WTC11 (cell line): ENCODE measurements at regions not wholly inside any gene's neighbourhood (a gene's known extent, or its start where the extent isn't known, plus 50 kb on each side); places are given as distances from the start of the nearest gene placed in this dataset.

ENCODE experiments used
- ATAC-seq: fragments of 200-7000 bp; cut with Tn5 transposase; 2 replicates; pipeline ENCODE4 v1.10.0; 2021; ENCODE audit warnings: mild to moderate bottlenecking, moderate library complexity
- CTCF ChIA-PET: fragments of 300-600 bp; sonication (Branson Sonifier 250); formaldehyde crosslinking; loops from one replicate; lab custom pipeline; 2021; ENCODE audit warnings: antibody characterized with exemption; lab: Charles Lee
- POLR2A ChIA-PET: fragments of 350-600 bp; sonication (Branson Sonifier 250); formaldehyde crosslinking; loops from one replicate; lab custom pipeline; 2021; ENCODE audit warnings: antibody characterized with exemption; lab: Charles Lee
- DNase-seq: peaks from one replicate; pipeline ENCODE4 v3.0.0; 2021; ENCODE audit warnings: low spot score
- H3K27ac Mint-ChIP-seq: 2 replicates; pipeline ENCODE4 v1.8.0; 2021; ENCODE audit warnings: mixed read lengths
- H3K27me3 Mint-ChIP-seq: 2 replicates; pipeline ENCODE4 v1.8.0; 2021; ENCODE audit warnings: low read depth, mild to moderate bottlenecking, moderate library complexity, mixed read lengths
- H3K36me3 Mint-ChIP-seq: 2 replicates; pipeline ENCODE4 v1.8.0; 2021; ENCODE audit warnings: mixed read lengths
- H3K4me1 Mint-ChIP-seq: 2 replicates; pipeline ENCODE4 v1.8.0; 2022; ENCODE audit warnings: mixed read lengths
- H3K4me3 Mint-ChIP-seq: 2 replicates; pipeline ENCODE4 v1.8.0; 2021; ENCODE audit warnings: mild to moderate bottlenecking, moderate library complexity, mixed read lengths
- H3K9me3 Mint-ChIP-seq: 2 replicates; pipeline ENCODE4 v1.8.0; 2021; ENCODE audit warnings: mixed read lengths
- ELF4 ChIP-seq: sonication (generic); formaldehyde crosslinking; IDR thresholded peaks from 2 replicates; pipeline ENCODE4 v1.8.1; 2022; ENCODE audit warnings: low read depth, mild to moderate bottlenecking, moderate library complexity, missing genetic modification reagents
- ETV6 ChIP-seq: sonication (generic); formaldehyde crosslinking; IDR thresholded peaks from 2 replicates; pipeline ENCODE4 v1.8.1; 2022; ENCODE audit warnings: mild to moderate bottlenecking, missing genetic modification reagents
- GTF2I ChIP-seq: fragments of 250-450 bp; sonication (Bioruptor Pico); conservative IDR thresholded peaks from 2 replicates; pipeline ENCODE4 v1.4.0; 2021; ENCODE audit warnings: mild to moderate bottlenecking
- KAT7 ChIP-seq: sonication (generic); formaldehyde crosslinking; IDR thresholded peaks from 2 replicates; pipeline ENCODE4 v1.8.1; 2023; ENCODE audit warnings: missing genetic modification reagents, mild to moderate bottlenecking, borderline replicate concordance
- NFE2L1 ChIP-seq: sonication (generic); formaldehyde crosslinking; IDR thresholded peaks from 2 replicates; pipeline ENCODE4 v1.8.1; 2023; ENCODE audit warnings: missing genetic modification reagents
- NR3C1 ChIP-seq: sonication (generic); formaldehyde crosslinking; conservative IDR thresholded peaks from 2 replicates; pipeline ENCODE4 v1.8.1; 2023; ENCODE audit warnings: low read depth, mild to moderate bottlenecking, missing genetic modification reagents
- OVOL2 ChIP-seq: fragments of 250-450 bp; sonication (Bioruptor Pico); IDR thresholded peaks from 2 replicates; pipeline ENCODE4 v1.9.0; 2021; ENCODE audit warnings: mild to moderate bottlenecking, borderline replicate concordance
- TCF7 ChIP-seq: sonication (generic); formaldehyde crosslinking; IDR thresholded peaks from 2 replicates; pipeline ENCODE4 v1.8.0; 2022; ENCODE audit warnings: mild to moderate bottlenecking, low read depth, missing genetic modification reagents, moderate library complexity
- ZNF121 ChIP-seq: sonication (generic); formaldehyde crosslinking; IDR thresholded peaks from 2 replicates; pipeline ENCODE4 v1.8.0; 2023; ENCODE audit warnings: missing genetic modification reagents
- ZNF219 ChIP-seq: sonication (generic); formaldehyde crosslinking; IDR thresholded peaks from 2 replicates; pipeline ENCODE4 v1.8.0; 2023; ENCODE audit warnings: missing genetic modification reagents, mild to moderate bottlenecking, borderline replicate concordance
- ZNF317 ChIP-seq: sonication (generic); formaldehyde crosslinking; IDR thresholded peaks from 2 replicates; pipeline ENCODE4 v1.8.1; 2023; ENCODE audit warnings: low read depth, mild to moderate bottlenecking, moderate library complexity, missing genetic modification reagents, borderline replicate concordance
- ZNF423 ChIP-seq: fragments of 250-450 bp; sonication (Bioruptor Pico); IDR thresholded peaks from 2 replicates; pipeline ENCODE4 v2.1.2; 2022; ENCODE audit warnings: mild to moderate bottlenecking, moderate library complexity
- TF ChIP-seq, protein P1 (sequence below): fragments of 250-450 bp; sonication (Bioruptor Pico); conservative IDR thresholded peaks from 2 replicates; pipeline ENCODE4 v1.9.0; 2021; ENCODE audit warnings: mild to moderate bottlenecking
- TF ChIP-seq, protein P2 (sequence below): sonication (generic); formaldehyde crosslinking; IDR thresholded peaks from 2 replicates; pipeline ENCODE4 v1.8.1; 2023; ENCODE audit warnings: mild to moderate bottlenecking, missing genetic modification reagents, borderline replicate concordance
- TF ChIP-seq, protein P3 (sequence below): sonication (generic); formaldehyde crosslinking; IDR thresholded peaks from 2 replicates; pipeline ENCODE4 v1.8.0; 2022; ENCODE audit warnings: mild to moderate bottlenecking, missing genetic modification reagents
- TF ChIP-seq, protein P4 (sequence below): fragments of 250-450 bp; sonication (Bioruptor Pico); IDR thresholded peaks from 2 replicates; pipeline ENCODE4 v1.9.0; 2021; ENCODE audit warnings: moderate library complexity, mild to moderate bottlenecking, inconsistent platforms, borderline replicate concordance
- TF ChIP-seq, protein P5 (sequence below): sonication (generic); formaldehyde crosslinking; IDR thresholded peaks from 2 replicates; pipeline ENCODE4 v1.8.1; 2022; ENCODE audit warnings: missing genetic modification reagents, borderline replicate concordance
- TF ChIP-seq, protein P6 (sequence below): sonication (generic); formaldehyde crosslinking; IDR thresholded peaks from 2 replicates; pipeline ENCODE4 v1.8.1; 2023; ENCODE audit warnings: mild to moderate bottlenecking, missing genetic modification reagents
- TF ChIP-seq, protein P7 (sequence below): fragments of 250-450 bp; sonication (Bioruptor Pico); IDR thresholded peaks from 2 replicates; pipeline ENCODE4 v1.9.0; 2021; ENCODE audit warnings: mild to moderate bottlenecking
- TF ChIP-seq, protein P8 (sequence below): sonication (generic); formaldehyde crosslinking; IDR thresholded peaks from 2 replicates; pipeline ENCODE4 v1.8.1; 2023; ENCODE audit warnings: mild to moderate bottlenecking, moderate library complexity, missing genetic modification reagents

DNA sequence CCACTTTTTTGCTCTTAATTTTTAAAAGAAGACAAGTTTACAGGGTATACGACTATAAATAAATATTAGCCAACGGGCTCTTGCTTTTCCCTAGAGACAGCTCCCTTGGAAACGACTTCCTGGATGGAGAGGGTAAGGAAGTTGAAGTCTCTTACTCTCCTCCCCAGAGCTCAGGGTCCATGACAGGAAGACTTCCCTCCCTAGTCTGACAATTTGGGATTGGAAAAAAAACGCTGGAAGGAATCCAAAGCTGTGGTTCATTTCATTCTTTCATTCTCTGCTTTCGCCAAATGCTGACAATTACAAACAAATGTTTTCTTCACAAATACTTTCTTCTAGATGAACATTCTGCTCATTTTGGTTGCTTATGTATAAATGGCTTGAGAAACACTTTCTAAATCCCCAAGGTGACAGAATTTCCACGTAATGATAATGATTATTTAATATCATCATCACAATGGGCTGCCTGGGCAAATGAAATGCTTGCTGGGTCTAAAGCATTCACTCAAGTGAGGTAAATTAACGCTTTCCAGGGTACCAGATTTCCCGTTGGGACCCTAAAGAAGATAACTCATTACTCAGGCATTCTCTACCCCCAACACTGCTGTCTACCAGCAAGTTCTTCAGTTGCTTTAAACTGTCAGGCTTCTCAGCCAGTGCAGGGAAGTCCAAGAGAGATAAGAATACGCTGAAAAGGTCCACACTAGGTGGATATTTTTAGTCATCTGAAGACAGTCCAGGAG lies 139.8 kb upstream of the SLC30A5 start:
- ChIA-PET CTCF (no interaction called here), POLR2A (no interaction called here)
- Mint-ChIP-seq H3K4me3 (no peak overlapping the region), H3K4me1 (peaks cover 28% of the 10 kb centered on the region), H3K9me3 (peaks cover 13% of the 10 kb centered on the region), H3K27ac (no peak overlapping the region), H3K36me3 (no peaks in the 10 kb centered on the region), H3K27me3 (peaks cover 4% of the 10 kb centered on the region; the same call in 1 of the 2 replicates)
- TF ChIP-seq OVOL2 (no peak), KAT7 (CRISPR knock-in tag) (no peak), ZNF317 (CRISPR knock-in tag) (no peak), NFE2L1 (no peak), GTF2I (CRISPR knock-in tag) (no peak), ELF4 (CRISPR knock-in tag) (no peak), ZNF121 (no peak), ZNF219 (CRISPR knock-in tag) (no peak), ETV6 (no peak)
- TF ChIP-seq, protein P1, sequence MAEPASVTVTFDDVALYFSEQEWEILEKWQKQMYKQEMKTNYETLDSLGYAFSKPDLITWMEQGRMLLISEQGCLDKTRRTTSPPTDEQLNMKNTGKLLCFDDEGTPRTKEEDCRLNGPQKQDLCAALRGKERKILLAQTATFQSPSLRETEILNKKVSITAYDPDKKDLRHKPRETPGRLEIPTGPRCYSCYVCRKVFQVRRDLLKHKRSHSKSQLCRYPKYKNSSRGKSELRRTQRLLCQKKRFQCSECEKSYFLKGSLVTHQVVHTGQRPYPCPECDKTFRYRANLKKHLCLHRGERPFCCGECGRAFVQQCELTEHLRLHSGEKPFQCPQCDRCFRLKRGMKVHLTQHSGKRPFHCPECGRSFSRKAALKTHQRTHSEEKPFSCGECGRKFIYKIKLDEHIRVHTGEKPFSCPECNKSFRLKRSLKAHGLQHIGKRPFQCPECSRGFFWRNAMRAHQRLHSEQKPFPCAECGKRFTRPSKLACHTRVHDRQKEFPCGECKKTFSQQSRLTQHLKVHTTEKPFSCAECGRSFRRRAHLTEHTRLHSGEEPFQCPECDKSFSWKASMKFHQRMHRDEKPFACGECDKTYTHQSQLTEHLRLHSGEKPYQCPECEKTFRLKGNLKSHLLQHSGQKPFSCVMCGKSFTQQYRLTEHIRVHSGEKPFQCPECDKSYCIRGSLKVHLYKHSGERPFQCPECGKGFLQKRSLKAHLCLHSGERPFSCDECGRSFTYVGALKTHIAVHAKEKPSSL (CRISPR knock-in tag): no peak
- TF ChIP-seq, protein P2, sequence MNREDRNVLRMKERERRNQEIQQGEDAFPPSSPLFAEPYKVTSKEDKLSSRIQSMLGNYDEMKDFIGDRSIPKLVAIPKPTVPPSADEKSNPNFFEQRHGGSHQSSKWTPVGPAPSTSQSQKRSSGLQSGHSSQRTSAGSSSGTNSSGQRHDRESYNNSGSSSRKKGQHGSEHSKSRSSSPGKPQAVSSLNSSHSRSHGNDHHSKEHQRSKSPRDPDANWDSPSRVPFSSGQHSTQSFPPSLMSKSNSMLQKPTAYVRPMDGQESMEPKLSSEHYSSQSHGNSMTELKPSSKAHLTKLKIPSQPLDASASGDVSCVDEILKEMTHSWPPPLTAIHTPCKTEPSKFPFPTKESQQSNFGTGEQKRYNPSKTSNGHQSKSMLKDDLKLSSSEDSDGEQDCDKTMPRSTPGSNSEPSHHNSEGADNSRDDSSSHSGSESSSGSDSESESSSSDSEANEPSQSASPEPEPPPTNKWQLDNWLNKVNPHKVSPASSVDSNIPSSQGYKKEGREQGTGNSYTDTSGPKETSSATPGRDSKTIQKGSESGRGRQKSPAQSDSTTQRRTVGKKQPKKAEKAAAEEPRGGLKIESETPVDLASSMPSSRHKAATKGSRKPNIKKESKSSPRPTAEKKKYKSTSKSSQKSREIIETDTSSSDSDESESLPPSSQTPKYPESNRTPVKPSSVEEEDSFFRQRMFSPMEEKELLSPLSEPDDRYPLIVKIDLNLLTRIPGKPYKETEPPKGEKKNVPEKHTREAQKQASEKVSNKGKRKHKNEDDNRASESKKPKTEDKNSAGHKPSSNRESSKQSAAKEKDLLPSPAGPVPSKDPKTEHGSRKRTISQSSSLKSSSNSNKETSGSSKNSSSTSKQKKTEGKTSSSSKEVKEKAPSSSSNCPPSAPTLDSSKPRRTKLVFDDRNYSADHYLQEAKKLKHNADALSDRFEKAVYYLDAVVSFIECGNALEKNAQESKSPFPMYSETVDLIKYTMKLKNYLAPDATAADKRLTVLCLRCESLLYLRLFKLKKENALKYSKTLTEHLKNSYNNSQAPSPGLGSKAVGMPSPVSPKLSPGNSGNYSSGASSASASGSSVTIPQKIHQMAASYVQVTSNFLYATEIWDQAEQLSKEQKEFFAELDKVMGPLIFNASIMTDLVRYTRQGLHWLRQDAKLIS (CRISPR knock-in tag): no peak
- TF ChIP-seq, protein P3, sequence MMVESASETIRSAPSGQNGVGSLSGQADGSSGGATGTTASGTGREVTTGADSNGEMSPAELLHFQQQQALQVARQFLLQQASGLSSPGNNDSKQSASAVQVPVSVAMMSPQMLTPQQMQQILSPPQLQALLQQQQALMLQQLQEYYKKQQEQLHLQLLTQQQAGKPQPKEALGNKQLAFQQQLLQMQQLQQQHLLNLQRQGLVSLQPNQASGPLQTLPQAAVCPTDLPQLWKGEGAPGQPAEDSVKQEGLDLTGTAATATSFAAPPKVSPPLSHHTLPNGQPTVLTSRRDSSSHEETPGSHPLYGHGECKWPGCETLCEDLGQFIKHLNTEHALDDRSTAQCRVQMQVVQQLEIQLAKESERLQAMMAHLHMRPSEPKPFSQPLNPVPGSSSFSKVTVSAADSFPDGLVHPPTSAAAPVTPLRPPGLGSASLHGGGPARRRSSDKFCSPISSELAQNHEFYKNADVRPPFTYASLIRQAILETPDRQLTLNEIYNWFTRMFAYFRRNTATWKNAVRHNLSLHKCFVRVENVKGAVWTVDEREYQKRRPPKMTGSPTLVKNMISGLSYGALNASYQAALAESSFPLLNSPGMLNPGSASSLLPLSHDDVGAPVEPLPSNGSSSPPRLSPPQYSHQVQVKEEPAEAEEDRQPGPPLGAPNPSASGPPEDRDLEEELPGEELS (CRISPR knock-in tag): no peak
- TF ChIP-seq, protein P4, sequence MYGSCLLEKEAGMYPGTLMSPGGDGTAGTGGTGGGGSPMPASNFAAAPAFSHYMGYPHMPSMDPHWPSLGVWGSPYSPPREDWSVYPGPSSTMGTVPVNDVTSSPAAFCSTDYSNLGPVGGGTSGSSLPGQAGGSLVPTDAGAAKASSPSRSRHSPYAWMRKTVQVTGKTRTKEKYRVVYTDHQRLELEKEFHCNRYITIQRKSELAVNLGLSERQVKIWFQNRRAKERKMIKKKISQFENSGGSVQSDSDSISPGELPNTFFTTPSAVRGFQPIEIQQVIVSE (CRISPR knock-in tag): no peak
- TF ChIP-seq, protein P5, sequence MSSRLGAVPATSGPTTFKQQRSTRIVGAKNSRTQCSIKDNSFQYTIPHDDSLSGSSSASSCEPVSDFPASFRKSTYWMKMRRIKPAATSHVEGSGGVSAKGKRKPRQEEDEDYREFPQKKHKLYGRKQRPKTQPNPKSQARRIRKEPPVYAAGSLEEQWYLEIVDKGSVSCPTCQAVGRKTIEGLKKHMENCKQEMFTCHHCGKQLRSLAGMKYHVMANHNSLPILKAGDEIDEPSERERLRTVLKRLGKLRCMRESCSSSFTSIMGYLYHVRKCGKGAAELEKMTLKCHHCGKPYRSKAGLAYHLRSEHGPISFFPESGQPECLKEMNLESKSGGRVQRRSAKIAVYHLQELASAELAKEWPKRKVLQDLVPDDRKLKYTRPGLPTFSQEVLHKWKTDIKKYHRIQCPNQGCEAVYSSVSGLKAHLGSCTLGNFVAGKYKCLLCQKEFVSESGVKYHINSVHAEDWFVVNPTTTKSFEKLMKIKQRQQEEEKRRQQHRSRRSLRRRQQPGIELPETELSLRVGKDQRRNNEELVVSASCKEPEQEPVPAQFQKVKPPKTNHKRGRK (CRISPR knock-in tag): no peak
- DNase-seq (no peak), ATAC-seq (no peak)

DNA sequence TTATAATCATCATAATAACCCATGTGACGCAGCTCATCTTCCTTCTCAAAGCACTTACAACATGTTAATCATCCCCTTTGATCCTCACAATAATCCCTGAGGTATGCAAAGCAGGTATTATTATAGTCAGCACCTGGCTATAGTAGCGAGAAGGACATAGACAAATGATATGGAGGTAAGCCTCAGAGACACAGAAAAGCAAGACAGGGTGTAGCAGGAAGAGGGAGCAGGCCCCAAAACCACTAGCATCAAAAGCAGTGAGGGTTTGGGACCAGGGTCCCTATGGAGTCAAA lies 139.2 kb upstream of the SLC30A5 start:
- Mint-ChIP-seq H3K27me3 (peaks cover 4% of the 10 kb centered on the region; the same call in 1 of the 2 replicates), H3K9me3 (peaks cover 13% of the 10 kb centered on the region), H3K27ac (no peak overlapping the region), H3K4me1 (peaks cover 22% of the 10 kb centered on the region), H3K4me3 (no peak overlapping the region), H3K36me3 (no peaks in the 10 kb centered on the region)
- ATAC-seq (no peak), DNase-seq (no peak)
- ChIA-PET CTCF (no interaction called here), POLR2A (no interaction called here)
- TF ChIP-seq, protein P6, sequence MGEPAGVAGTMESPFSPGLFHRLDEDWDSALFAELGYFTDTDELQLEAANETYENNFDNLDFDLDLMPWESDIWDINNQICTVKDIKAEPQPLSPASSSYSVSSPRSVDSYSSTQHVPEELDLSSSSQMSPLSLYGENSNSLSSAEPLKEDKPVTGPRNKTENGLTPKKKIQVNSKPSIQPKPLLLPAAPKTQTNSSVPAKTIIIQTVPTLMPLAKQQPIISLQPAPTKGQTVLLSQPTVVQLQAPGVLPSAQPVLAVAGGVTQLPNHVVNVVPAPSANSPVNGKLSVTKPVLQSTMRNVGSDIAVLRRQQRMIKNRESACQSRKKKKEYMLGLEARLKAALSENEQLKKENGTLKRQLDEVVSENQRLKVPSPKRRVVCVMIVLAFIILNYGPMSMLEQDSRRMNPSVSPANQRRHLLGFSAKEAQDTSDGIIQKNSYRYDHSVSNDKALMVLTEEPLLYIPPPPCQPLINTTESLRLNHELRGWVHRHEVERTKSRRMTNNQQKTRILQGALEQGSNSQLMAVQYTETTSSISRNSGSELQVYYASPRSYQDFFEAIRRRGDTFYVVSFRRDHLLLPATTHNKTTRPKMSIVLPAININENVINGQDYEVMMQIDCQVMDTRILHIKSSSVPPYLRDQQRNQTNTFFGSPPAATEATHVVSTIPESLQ (CRISPR knock-in tag): no peak
- TF ChIP-seq, protein P7, sequence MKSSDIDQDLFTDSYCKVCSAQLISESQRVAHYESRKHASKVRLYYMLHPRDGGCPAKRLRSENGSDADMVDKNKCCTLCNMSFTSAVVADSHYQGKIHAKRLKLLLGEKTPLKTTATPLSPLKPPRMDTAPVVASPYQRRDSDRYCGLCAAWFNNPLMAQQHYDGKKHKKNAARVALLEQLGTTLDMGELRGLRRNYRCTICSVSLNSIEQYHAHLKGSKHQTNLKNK: no peak
- TF ChIP-seq, protein P8, sequence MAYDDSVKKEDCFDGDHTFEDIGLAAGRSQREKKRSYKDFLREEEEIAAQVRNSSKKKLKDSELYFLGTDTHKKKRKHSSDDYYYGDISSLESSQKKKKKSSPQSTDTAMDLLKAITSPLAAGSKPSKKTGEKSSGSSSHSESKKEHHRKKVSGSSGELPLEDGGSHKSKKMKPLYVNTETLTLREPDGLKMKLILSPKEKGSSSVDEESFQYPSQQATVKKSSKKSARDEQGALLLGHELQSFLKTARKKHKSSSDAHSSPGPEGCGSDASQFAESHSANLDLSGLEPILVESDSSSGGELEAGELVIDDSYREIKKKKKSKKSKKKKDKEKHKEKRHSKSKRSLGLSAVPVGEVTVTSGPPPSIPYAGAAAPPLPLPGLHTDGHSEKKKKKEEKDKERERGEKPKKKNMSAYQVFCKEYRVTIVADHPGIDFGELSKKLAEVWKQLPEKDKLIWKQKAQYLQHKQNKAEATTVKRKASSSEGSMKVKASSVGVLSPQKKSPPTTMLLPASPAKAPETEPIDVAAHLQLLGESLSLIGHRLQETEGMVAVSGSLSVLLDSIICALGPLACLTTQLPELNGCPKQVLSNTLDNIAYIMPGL (CRISPR knock-in tag): no peak
- TF ChIP-seq TCF7 (CRISPR knock-in tag) (no peak), NR3C1 (CRISPR knock-in tag) (no peak), ZNF423 (CRISPR knock-in tag) (no peak)
